Activated T-cell treated with anti-CD3 and anti-CD28 coated beads for 24 hours (primary cell): ENCODE measurements at regions not wholly inside any gene's neighbourhood (a gene's known extent, or its start where the extent isn't known, plus 50 kb on each side); places are given as distances from the start of the nearest gene placed in this dataset.
"Not testable (repeated sequence)": the region's sequence is repeated elsewhere in the genome, so short reads cannot be mapped to it uniquely, and the experiment has no call there.

Source experiments
- DNase-seq: peaks from one replicate; pipeline ENCODE4 v3.0.0-alpha.2; 2020; ENCODE audit warnings: low read depth

DNA sequence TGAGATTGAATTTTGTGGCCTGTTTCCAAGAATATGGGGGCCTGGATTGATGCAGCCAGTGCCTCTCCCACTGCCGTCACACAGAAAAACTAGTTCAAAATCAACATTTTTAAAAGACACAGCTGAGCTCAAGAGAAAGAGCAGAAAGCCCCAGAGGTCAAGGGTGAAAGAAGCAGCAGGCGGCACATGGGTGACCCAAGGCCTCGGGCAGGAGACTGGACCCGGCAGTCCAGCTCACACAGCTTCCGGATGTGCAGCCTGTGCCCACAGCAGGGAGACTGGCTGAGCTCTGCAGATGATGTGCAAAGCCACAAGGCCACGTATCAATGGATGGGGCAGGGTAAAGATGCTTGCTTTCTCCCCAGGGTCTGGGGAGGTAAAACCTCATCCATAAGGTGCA is 50.4 kb upstream of the RNF32 start:
- DNase-seq, result no peak

DNA sequence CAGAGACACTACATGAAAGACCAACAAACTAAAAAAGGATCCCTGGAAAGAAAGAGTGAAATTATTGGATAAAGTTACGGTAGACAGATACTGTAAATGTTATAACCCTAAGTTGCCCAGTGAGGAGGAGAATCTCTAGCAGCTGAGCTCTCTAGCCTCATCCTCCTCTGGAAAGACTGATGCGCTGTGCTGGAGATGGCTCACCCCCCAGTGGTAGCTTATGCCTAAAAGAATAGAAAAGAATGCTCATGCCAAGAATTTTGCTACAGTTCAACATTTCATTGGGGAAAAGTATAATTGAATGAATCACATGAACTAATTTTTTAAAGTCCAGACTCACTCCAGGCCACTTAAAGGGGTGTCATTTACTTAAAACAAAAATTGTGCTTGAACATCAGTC is 50.8 kb upstream of the RNF32 start:
- no peak for DNase-seq

DNA sequence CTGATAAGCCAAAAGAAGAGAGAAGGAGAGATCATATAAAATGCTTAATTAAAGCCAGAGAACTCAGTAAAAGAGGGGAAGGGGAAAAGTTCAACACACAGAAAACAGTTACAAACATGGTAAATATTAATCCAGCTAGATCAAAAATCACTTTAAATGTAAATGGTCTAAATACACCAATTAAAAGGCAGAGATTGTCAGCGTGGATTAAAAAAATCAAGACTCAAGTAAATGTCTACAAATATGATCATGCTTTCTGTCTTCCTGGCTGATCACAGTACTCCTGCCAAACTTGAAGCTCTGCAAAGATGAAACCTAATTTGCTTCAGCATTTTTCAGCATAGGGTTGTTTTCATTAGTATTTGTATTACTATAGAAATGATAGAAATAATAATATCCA is 54.6 kb upstream of the RNF32 start:
- no peak for DNase-seq

DNA sequence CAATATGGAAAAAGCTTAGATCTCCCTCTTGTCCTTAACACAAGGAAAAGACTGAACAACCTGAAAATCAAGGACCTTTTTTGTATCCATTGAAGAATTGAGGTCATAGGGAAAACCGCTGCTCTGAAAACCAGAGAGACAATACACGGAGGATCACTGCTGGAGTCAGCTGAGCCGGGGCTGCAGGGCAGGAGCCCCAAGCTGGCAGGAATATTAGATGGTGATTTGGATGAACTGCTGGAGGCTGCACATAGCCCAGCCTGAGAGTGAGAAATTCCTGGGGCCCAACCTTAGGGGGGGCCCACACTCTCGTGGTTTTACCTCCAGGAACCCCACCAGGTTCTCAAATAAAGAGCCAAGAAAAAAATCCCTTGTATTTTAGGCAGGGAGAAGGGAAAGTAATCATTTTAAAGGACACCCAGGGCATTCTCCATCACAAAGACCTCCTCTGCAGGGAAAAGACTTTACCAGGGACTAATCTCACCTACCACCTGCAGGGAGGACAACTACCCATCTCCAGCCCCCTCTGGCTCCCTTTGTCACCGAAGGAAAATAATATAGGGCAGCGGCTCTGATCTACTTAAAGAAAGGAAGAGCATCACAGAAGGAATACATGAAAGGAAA is 55.4 kb upstream of the RNF32 start:
- no peak for DNase-seq

DNA sequence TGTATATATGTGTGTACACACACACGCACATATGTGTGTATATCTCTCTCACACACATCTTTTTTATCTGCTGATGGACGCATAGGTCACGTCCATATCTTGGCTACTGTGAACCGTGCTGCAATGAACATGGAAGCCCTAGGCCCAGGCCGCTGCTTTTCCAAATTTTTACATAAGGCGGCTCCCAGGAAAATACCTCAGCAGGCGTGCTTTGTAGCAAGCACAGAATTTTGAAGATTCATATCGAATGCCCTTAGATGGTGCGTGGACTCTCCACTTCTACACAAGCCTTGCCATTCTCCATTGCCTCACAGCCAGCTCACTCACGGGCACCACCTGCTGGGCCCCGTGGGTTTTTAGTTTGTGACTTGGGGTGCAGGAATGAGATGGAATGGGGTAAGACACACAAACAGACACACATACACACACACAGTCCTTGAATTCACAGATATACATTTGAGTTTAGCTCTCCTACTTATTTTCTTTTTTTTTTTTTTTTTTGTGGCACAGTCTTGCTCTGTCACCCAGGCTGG is 57.9 kb upstream of the RNF32 start:
- DNase-seq, result no peak

DNA sequence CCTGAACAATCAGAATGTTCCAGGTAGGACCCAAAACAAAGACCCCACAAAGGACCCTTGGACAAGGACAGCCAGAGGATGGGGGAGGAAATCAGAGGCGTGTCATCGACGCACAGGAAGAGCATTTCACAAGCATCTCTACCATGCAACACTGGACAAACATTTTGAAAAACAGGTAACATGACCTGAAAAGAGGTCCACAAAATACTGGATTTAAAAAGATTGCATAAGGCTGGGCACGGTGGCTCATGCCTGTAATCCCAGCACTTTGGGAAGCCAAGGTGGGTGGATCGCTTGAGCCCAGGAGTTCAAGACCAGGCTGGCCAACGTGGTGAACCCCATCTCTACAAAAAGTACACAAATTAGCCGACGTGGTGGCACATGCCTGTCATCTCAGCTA is 60.5 kb upstream of the RNF32 start:
- DNase-seq, result no peak

DNA sequence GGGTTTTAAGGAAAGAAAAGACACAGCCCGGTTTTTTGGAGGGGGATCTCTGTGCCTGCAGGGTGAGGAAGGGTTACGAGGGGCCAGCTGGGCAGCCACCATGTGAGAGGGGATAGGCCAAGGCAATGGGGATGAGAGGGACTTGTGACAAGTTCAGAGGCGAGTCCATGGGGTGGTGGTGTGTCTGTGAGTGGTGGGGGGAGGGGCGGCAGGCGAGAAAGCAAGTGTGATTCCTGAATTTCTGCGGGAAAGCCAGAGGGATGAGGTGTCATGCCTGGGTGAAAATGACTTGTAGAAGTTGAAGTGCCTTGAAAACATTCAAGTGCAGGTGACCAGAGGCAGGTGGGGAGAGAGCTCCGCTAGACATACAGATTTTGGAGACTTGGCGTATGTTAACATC is 61.0 kb upstream of the RNF32 start:
- DNase-seq, result no peak

DNA sequence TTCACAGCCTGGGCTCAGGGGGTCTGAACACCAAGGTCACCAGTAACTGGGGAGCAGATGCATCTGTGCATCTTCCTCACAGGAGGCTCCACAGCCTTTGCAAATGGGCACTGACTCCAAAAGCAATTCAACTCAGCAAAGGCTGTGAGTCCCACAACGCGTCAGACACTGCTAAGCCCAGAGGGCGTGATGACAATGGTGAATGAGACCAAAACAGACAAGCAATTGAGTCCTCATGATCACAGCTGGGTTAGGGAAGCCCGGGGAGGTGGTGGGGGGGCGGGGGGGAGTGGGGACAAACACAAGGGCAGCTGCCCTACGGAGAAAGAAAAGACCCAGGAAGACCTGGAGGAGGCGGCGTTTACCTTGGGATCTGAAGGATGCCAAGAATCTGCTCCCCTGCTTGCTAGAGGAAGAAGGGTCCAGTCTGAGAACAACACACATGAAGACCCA is 61.6 kb upstream of the RNF32 start:
- DNase-seq, result no peak

DNA sequence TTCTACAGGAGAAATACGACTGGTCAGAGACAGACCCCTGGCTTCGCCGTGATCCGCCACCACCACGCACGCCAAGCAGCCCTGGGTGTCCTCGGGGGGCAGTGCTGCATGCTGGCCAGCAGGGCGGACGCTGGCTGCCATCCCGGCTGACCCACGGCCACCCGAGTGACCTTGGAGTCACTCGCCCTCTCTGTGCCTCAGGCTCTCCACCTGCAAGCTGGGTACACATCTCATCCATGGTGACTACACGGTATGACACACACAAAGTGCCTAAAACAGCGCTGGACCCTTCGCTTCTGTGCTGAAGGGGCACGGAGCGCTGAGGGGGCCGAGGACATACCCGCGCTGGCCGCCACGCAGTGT is 62.0 kb upstream of the RNF32 start:
- no peak for DNase-seq

DNA sequence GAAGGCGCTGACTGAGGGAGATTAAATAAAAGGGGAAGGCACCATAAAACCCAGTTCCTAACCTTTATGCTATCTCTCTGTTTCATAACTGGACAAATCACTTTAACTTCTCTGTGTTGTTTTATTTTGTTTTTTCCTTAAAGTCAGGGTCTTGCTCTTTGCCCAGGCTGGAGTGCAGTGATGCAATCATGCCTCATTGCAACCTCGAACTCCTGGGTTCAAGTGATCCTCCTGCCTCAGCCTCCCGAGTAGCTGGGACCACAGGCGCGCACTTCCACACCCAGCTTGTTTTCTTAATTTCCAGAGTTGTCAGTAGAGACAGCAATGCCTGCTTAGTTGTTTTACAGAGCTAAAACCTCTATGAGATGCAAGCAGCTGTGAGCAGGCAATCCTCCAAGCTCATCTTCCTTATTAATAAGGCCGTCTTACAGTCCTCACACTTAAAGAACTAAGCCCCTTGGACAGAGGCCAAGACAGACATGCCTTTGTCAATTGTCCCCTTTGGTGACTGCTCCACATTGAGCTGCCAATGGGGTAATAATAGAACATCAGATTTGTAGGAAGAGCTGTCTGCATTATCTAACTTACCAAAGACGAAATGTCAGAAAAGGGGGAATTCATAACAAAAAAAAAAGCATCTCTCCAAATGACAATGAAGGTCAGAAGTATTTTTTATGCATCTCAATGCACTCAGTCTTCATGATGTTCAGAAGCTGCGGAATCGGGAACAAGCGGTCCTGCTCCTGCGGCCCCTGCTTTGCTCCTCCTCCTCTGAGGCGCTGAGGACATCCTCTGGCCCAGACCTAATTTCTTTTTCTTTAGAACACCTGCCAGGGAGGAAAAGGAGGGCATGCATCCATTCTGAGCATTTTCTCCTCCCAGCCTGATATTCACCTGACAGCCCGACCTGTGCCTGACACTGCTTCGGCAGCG is 62.7 kb upstream of the RNF32 start:
- no peak for DNase-seq

DNA sequence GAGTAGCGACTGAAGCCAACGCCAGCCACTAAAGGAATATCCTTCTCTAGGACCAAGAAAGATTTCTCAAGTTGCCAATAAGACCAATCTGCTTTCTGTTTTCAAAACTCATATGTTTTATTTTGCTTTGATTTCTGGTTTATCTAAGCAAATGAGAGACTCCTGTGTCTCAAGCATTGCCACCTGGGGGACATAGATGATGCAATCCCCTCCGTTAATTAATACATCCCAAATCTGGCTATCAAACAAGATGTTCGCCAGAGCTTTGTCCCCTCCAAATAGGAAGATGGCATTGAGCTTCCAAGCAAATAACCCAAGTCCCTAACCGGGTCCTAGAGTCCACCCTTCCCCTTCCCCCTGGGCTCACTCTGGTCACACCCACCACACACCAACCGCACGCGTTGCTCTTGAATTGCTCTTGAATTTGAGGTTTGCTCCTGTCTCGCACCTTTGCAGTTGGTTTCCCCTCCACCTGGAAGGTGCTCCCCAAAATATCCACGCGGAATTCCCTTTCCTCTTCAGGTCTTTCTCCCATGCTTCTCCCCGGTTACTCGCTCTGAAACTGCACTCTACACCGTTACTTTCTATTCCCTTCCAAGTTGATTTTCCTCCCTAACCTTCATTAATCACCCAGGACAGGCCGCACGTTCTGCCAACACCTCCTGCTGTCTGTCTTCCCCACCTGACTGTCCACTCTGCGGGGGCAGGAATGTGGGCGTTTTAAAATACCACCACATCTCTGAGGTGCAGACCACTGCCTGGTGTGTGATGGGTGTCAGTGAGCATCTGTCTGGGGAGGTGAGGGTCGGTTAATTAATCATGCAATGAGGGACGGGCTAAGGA is 64.1 kb upstream of the RNF32 start:
- no peak for DNase-seq

DNA sequence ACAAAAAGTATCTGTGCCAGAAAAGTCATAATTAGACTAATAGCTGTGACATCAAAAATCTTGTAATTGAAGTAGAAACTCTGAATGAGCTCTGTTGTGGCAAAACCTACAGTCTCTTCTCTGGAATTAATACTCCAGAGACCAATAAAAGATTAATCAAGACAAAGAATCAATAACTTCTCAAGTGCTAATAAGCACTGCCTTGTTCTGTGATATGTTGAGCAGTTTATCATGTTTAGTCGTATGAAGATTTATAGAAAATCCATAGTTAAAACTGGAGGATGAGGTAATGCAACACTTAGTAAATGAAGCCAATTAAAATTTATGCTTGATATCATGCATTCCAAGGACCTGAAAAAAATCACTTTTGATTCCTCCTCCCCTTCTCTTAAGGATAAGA is 72.3 kb upstream of the RNF32 start:
- DNase-seq, result no peak

DNA sequence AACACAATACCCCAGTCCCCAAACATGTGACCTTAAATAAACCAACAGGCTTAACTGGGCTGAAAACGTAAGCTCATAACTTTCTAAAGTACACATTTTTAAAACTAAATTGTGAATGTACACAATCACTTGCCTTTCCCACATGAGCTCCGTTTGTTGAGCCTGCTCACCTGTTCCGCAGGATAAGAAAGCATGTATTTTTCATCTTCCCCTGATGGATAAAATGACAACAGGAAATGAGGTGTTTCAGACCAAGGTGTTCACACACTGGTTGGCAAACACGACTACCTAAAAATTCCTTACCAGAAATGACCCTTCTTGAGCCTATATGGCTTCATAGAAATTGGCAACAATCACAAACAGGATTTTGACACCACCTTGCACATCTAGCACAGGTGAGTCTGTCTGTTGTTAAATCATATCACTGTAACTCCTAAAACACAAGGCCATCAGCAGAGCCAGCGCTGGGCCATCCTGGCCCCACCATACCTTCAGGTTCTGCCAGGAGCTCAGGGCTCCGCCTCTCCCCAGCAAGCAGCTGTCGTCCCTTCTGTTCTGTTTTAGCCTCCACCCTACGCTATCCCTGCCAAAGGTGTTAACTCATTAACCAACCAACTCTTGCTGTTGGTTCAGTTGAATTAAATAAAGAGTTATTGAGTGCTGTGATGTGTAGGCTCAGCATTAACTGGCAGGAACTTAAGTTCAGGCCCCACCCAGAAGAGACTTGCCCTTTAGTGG is 73.6 kb upstream of the RNF32 start:
- DNase-seq, result no peak

DNA sequence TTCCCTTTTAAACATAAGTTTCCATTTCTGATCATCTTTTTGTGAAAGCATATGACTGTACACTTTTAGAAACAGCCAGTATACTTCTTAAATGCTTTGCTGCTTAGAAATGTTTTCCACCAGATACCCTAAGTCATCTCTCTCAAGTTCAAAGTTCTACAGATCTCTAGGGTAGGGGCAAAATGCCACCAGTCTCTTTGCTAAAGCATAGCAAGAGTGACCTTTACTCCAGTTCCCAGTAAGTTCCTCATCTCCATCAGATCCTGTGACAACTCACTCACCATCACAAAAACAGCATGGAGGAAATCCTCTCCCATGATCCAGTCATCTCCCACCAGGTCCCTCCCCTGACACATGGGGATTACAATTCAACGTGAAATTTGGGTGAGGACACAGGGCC is 75.6 kb upstream of the RNF32 start:
- not testable (repeated sequence) for DNase-seq

DNA sequence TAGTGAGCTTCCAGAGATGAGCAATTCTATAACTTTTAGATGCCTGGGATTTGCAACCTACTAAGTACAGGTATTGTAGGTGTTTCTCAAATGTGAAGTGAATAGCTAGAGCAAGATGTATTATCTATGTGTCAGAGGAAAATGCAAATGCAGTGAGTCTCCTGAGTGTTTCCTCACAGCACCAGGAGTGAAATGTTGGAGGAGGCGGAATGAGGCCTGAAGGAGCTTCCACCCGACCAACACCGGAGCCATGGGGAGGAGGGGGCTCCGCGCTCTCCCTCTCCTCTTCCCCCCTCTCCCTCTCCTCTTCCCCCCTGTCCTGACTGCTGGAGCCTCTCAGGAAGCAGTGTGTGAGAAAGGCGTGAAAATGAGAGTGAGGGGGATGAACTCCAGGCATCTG is 79.9 kb upstream of the RNF32 start:
- DNase-seq, result no peak

DNA sequence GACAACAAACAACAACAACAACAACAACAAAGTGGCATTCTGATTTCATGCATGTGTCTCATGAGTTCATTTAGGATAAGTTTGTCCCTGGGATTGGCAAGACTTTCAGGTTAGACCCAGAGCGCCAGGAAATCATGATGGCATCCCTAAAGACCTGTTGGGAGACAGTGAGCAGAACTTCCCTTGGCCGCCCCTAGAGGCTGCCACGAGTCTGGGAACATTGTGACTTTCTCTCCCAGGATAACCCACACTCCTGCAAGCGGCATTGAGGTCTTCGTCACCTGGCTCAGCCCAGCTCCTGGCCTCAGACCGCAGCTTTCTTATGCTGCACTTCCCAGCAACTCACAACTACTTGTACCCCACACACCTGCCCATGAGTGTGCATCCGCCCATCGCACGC is 80.5 kb upstream of the RNF32 start:
- DNase-seq, result no peak

DNA sequence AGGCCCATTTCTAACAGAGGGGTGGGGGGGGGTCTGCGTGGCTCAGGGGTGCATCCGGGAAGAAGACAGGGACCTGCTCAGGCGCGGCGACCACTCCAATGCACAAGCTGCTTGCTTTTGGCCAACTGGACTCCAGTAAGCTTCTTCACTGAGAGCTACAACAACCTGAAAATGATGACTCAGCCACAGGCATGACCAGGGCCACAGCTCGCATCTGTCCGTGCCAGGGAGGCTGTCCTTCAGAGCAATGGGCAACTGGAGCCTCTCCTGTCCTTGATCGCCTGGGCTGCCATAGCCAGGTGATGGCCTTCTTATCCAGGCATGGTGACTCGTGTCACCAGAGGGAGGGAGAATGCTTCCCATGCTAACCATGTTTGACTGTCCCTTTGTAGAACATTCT is 81.6 kb upstream of the RNF32 start:
- no peak for DNase-seq

DNA sequence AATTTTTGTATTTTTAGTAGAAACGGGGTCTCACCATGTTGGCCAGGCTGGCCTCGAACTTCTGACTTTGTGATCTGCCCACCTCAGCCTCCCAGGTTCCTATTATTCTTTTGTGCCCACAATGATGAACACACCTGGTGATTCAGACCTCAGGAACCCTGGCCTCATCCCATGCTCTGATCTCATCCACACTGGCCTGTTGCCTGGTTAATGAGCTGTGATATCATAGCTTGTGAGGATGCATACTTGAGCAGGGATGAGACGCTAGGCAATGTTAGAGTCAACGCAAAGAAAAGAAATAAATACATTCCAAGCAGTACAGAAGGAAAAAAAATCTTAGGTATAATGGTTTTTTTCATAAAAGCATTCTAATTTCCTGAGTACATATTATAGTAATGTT is 82.4 kb upstream of the RNF32 start:
- no peak for DNase-seq

DNA sequence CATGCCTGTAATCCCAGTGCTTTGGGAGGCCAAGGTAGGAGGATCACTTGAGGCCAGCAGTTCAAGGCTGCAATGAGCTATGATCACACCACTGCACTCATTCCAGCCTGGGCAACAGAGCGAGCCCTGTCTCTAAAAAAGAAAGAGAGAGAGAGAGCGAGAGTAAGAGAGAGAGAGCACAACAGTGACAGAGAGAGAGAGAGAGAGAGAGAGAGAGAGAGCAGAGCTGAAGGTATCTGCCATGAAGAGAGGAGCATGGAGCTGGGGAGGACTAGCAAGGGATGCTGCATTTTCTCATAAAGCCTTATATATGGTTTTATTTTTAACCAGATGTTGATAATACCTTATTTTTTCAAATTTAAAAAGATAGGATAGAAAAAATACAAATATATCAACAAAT is 84.5 kb upstream of the RNF32 start:
- no peak for DNase-seq

DNA sequence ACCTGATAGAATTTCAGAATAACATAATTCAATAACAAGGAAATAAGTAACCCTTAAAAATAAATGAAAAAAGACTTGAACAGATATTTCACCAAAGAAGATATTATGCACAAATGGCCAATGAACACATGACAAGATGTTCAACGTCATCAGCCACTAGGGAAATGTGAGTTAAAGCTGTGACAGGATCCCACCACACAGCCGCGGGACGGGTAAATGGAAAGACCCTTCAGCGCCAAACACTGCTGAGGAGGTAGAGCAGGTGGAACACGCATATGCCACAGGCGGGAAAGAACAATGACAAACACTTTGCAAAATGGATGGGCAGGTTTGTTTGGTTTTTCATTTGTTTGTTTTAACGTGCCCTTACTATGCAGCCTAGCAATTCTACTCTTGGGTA is 86.1 kb upstream of the RNF32 start:
- no peak for DNase-seq

DNA sequence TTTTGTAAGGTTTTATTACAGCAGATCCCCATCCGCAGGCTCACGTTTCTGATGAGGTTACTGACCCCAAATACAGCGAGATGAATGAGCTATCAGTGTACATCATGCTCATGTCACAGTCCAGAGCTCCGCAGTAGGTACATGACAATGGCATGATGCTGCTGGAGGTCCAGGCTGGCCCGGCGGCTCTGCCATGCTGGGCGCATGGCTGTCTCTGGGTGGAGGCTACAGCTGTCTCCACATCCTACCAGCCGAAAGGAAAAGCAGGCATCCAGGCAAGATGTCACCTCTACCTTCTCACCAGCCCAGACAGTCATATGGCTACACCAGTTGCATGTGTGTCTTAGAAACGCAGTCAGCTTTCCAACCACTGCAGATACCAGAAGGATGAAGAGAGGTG is 90.9 kb upstream of the RNF32 start:
- no peak for DNase-seq
